Progenitor cell of endocrine pancreas (in vitro differentiated cells): ENCODE measurements at regions not wholly inside any gene's neighbourhood (a gene's known extent, or its start where the extent isn't known, plus 50 kb on each side); places are given as distances from the start of the nearest gene placed in this dataset.

ENCODE experiments used
- DNase-seq: peaks from one replicate; pipeline ENCODE4 v3.0.0; 2021; ENCODE audit warnings: low spot score; ENCODE audit not compliant: unreplicated experiment
- H3K27ac Mint-ChIP-seq: 2 replicates; pipeline ENCODE4 v1.8.0; 2021; ENCODE audit warnings: mild to moderate bottlenecking, moderate library complexity, mixed read lengths
- H3K27me3 Mint-ChIP-seq: 2 replicates; pipeline ENCODE4 v1.8.0; 2021; ENCODE audit warnings: mixed read lengths
- H3K36me3 Mint-ChIP-seq: 2 replicates; pipeline ENCODE4 v1.8.0; 2022; ENCODE audit warnings: mixed read lengths; ENCODE audit not compliant: insufficient read depth
- H3K4me1 Mint-ChIP-seq: 2 replicates; pipeline ENCODE4 v1.8.0; 2021; ENCODE audit warnings: low read depth, mixed read lengths
- H3K4me3 Mint-ChIP-seq: 2 replicates; pipeline ENCODE4 v1.8.0; 2021; ENCODE audit warnings: low read depth, mild to moderate bottlenecking, moderate library complexity, mixed read lengths
- H3K9me3 Mint-ChIP-seq: 2 replicates; pipeline ENCODE4 v1.8.0; 2021; ENCODE audit warnings: low read depth, mixed read lengths
- TF ChIP-seq, protein P1 (sequence below): fragments of 200-600 bp; sonication (generic); IDR thresholded peaks from one replicate; pipeline ENCODE4 v1.5.0; 2021; ENCODE audit warnings: antibody characterized with exemption, mild to moderate bottlenecking; ENCODE audit not compliant: unreplicated experiment

DNA sequence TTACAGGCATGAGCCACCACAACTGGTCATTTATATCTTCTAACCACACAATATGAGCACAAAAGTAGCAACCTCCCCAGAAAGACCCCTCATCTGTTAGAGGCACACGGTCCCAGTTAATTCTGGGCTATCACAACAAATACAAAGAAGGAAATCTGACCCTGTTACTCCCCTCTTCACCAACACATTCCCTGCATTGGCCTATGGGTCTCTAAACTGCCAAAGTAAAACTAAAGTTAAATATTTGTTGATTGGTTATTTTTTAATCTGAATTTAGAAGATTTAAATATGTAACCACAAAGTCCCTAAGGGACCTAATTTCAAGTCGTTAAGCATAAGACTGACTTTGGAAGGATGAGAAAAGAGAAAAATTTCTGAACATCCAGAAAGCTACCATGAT, 496.7 kb upstream of the NMUR2 start:
- Mint-ChIP-seq H3K36me3 (no peaks in the 10 kb centered on the region), H3K27me3 (no peaks in the 10 kb centered on the region), H3K9me3 (no peaks in the 10 kb centered on the region), H3K4me1 (no peaks in the 10 kb centered on the region), H3K4me3 (no peak overlapping the region), H3K27ac (no peak overlapping the region)
- TF ChIP-seq, protein P1, sequence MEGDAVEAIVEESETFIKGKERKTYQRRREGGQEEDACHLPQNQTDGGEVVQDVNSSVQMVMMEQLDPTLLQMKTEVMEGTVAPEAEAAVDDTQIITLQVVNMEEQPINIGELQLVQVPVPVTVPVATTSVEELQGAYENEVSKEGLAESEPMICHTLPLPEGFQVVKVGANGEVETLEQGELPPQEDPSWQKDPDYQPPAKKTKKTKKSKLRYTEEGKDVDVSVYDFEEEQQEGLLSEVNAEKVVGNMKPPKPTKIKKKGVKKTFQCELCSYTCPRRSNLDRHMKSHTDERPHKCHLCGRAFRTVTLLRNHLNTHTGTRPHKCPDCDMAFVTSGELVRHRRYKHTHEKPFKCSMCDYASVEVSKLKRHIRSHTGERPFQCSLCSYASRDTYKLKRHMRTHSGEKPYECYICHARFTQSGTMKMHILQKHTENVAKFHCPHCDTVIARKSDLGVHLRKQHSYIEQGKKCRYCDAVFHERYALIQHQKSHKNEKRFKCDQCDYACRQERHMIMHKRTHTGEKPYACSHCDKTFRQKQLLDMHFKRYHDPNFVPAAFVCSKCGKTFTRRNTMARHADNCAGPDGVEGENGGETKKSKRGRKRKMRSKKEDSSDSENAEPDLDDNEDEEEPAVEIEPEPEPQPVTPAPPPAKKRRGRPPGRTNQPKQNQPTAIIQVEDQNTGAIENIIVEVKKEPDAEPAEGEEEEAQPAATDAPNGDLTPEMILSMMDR = no peak
- DNase-seq = no peak

DNA sequence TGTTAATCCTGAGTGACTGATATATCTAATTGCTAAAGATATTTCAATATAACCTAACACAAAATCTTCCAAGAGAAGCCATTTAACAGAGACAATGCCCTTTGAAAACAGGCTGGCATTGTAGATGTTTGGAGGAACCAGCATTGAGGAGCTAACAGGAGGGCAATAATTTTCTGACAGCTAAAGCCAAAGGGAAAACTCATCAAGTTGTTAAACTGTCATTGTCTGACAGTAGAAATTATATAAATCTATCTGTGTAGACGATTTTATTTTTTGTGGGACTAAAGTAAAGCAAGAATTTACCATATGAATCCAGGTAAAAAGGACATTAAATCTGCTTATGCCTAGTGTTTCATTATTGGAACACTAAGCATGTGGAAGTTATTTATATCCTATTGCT, 500.2 kb upstream of the NMUR2 start:
- Mint-ChIP-seq H3K27me3 (no peaks in the 10 kb centered on the region), H3K27ac (no peak overlapping the region), H3K4me3 (no peak overlapping the region), H3K4me1 (no peaks in the 10 kb centered on the region), H3K9me3 (no peaks in the 10 kb centered on the region), H3K36me3 (no peaks in the 10 kb centered on the region)
- TF ChIP-seq, protein P1 = no peak
- DNase-seq = no peak

DNA sequence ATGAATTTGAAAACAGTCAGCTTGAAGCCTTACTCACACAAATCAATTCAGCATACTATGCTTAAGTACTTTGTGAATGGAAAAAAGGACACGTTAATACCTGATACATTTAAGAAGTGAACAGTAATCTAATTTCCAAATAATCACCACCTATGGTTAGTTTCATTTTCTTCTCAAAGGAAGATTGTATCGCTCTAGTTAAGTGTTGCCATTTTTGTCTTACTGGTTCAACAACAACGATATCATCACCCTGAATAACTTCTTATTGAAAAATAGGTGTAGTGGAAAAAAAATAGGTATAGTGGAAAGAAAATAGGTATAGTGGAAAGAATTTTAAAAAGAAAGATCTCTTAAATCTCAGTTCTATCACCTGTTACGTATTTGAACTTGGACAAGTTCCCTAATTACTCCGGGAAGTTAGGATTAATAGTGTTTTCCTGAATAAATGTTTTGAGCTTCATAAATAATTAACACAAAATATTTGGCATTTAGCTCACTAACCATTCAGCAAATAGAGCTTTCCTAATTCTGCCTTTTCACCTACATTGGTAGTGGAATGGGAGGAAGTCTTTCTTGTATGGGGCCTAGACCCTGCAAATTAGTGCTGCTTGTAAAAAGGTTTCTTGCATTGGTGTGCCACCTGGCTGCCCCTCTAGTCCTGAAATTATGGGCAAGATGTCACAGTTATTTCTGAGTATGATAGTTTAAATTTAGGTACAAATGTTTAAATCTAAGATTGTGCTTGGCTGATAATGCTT, 502.6 kb upstream of the NMUR2 start:
- Mint-ChIP-seq H3K27ac (no peak overlapping the region), H3K9me3 (no peaks in the 10 kb centered on the region), H3K4me1 (no peaks in the 10 kb centered on the region), H3K4me3 (no peak overlapping the region), H3K36me3 (no peaks in the 10 kb centered on the region), H3K27me3 (no peaks in the 10 kb centered on the region)
- TF ChIP-seq, protein P1 = no peak
- no peak for DNase-seq

DNA sequence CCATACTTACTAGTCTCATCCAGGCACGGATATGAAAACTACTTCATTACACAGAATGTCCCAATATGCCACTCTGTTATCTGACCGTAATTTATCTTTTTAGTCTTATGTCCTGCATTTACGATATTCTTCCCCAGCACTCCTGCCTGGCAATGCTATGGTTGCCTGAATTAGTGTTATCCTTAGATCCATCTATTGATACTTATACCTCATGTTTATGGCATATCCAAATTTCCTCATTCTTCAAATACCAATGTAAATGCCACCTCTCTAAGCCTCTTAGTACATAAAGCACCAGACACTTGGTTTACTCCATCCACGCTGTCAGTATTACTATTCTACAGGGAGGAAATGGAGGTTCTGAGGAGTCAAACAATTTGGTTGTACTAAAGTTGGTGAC, 507.8 kb upstream of the NMUR2 start:
- Mint-ChIP-seq H3K27me3 (no peaks in the 10 kb centered on the region), H3K4me1 (no peaks in the 10 kb centered on the region), H3K27ac (no peak overlapping the region), H3K4me3 (no peak overlapping the region), H3K36me3 (no peaks in the 10 kb centered on the region), H3K9me3 (peaks cover 7% of the 10 kb centered on the region)
- TF ChIP-seq, protein P1 = no peak
- DNase-seq = no peak

DNA sequence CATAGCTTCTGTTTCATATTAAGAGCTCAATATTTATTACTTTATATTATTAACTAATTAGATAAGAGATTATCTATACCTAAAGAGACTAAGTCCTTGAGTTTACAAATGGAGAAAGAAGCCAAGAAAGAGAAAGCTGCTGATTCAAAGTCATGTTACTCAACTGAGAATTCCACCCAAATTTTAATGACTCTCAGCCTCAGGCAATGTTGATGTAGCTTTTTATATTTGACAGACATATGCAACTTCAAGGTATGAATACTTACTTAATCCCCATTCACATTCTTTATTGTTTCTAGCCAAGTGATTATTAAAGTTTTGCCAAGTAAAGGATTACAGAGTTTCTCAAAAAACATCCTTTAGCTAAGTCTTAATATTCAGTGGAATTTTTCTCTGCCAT, 527.5 kb upstream of the NMUR2 start:
- H3K36me3 Mint-ChIP-seq = no peaks in the 10 kb centered on the region
- no peak for DNase-seq

More for the DNA sequence above, 527.5 kb upstream of the NMUR2 start:
- H3K4me1 Mint-ChIP-seq = no peaks in the 10 kb centered on the region
- H3K9me3 Mint-ChIP-seq = no peaks in the 10 kb centered on the region
- no peaks in the 10 kb centered on the region for H3K27me3 Mint-ChIP-seq
- H3K4me3 Mint-ChIP-seq = no peak overlapping the region
- TF ChIP-seq, protein P1 = no peak
- no peak overlapping the region for H3K27ac Mint-ChIP-seq
